ENCODE measurements at regions not wholly inside any gene's neighbourhood (a gene's known extent, or its start where the extent isn't known, plus 50 kb on each side); places are given as distances from the start of the nearest gene placed in this dataset.
"Not testable (repeated sequence)": the region's sequence is repeated elsewhere in the genome, so short reads cannot be mapped to it uniquely, and the experiment has no call there.

DNA sequence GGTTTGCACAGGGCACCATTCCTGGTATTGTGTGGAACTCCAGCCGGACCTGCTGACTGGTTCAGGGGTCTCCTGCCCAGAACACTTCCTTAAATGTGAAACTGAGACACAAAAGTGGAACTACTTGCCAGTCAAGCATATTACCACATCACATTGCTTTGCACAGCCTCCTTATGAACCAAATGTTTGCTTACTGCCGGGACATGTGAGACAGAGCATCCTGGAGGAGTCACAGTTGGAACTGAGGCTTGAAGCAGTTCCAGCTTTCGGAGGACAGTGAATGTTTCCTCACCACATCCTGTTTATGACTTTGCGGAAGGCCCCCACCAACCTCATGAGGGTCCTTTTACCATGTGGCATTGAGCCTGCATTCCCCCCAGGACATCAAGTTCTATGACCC is 105.8 kb upstream of the ARHGAP42 start:
- no peak for DNase-seq (ENCODE audit: low spot score)

- no peak for DNase-seq (ENCODE audit: low spot score)
These were observed 102.7 kb upstream of the ARHGAP42 start for GRCh38 chr11:100584201-100584985.

DNA sequence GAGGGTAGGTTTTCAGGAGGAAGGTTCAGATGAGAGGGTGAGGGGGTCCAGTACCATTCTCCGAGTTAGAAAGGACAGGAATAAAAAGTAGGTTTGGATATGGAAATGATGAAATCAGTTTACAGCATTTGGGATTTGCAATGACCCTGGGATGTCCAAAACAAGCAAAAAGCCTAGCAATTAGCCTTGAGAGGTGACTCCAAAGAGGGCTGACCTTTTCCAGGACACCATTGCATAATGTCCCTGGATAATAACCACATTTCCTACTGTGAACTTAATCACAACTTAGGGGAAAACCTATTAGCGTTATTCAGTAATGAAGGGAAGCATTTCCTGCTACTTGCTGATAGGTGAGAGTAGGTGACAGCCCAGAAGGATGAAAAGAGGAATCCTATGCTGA is 101.4 kb upstream of the ARHGAP42 start:
- no peak for DNase-seq (ENCODE audit: low spot score)

DNA sequence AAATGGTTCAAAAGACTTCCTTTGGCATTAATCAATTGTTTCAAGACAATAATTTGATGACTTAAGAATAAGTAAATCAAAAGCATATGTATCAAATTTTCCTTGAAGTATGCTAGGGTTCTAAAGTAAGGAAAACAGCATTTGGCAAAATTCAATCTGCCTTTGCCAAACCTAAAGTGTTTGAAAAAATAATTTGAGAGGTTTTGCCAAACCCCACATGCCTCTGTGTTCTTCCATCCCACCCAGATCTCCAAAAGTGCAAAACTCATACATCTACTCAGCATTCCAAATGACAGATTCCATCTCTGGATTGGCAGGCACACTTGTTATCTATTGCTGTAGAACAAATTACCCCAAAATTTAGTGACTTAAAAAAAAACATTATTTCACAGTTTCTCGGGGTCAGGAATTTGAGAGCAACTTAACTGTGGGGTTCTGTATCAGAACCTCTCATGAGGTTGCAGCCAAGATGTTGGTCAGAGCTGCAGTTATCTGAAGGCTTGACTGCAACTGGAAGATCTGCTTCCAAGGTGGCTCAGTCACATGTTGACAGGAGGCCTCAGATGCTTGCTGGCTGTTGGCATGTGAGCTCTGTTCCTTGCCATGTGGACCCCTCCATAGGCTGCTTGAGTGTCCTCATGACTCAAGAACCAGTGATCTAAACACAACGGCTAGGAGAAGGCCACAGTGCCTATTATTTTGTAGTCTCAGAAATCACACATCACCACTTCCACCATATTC is 100.6 kb upstream of the ARHGAP42 start:
- DNase-seq (ENCODE audit: low spot score), result no peak

DNA sequence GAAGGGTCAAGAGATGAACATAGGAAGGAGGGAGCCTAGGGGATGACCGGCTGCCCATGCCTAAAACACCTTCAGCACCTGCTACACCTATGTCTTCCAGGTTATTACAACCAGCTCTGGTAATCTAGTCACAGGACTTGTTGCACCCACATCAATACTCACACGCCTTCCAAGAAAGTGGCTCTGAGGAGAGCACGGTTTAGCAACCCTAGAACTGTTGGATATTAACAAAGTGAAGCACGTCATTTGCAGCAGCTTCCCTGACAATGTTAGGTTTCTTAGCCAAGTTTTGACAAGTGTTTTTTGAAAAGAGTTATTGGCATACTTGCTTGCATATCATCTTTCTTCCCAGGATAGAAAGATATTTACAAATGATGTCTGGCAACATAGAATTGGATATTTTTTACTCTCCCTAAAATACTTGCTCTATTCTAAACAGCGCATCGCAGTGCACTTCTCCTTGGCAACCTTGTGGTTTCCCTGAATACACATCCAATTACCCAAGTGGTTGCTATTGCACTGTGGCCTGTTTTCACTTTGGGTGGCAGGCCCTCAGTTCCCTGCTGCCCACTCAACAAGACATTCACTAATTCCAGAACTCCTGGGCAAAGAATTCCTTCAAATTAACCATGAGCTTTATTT is 94.3 kb upstream of the ARHGAP42 start:
- DNase-seq (ENCODE audit: low spot score), result no peak

GRCh38 chr11:100593291-100593690 is 93.8 kb upstream of the ARHGAP42 start:
- DNase-seq (ENCODE audit: low spot score), result no peak

DNA sequence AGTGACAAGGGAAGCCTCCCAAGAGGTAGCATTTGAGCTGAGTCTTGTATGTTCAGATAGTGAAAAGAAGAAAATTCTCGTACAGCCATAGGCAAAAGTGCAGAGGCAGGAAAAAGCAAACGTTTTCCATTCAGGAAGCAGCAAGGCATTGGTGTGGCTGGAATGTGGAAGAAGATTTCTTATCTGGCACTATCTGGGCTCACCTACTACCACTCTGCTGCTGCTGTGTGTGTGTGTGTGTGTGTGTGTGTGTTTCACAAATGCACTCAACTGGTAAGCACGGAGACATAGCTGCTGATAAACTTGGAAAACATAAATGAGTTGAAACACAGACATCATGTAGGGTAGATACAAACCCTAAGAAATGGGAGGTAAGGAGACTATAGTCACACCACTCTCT is 92.8 kb upstream of the ARHGAP42 start:
- DNase-seq (ENCODE audit: low spot score), result no peak

DNA sequence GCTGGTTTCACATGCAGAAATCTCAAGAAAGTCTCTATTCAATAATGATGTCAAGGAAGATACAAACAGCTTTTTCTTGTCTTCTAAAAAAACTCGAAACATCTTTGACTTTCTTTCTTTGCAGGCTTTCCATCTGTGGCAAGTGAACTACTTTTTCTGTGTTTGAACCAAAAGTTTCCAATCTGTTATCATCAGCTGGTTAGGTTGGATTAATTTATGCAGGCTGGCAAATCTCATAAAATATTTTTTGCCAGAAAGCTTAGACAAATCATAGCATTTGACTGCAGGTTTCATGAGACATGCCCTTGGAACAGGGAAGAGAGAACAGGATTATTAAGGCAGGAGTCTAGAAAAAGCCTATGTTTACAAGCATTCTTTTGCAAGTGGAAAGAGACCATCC is 86.1 kb upstream of the ARHGAP42 start:
- DNase-seq (ENCODE audit: low spot score), result no peak

DNA sequence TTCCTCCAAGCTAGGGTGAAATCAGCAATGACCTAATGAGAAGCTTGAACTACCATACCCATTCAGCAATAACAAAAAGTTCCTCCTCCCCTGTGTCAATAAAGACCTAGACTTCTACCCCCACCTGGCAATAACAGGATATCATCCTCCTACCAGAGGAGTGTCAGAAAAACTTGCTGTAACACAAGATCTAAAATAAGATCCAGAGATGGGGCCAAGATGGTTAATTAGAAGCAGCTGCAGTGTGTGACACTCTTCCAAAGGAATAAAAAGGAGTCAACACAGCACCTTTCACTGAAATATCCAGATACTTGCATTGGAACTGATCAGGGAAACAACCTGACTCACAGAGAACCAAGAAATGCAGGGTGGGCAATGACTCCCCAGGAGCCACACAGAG is 84.4 kb upstream of the ARHGAP42 start:
- no peak for DNase-seq (ENCODE audit: low spot score)

- DNase-seq (ENCODE audit: low spot score), result not testable (repeated sequence)
These were observed 79.3 kb upstream of the ARHGAP42 start for GRCh38 chr11:100607761-100608160.

- no peak for DNase-seq (ENCODE audit: low spot score)
These were observed 74.3 kb upstream of the ARHGAP42 start for GRCh38 chr11:100612766-100613165.

GRCh38 chr11:100618914-100619313 is 68.2 kb upstream of the ARHGAP42 start:
- DNase-seq (ENCODE audit: low spot score), result no peak

DNA sequence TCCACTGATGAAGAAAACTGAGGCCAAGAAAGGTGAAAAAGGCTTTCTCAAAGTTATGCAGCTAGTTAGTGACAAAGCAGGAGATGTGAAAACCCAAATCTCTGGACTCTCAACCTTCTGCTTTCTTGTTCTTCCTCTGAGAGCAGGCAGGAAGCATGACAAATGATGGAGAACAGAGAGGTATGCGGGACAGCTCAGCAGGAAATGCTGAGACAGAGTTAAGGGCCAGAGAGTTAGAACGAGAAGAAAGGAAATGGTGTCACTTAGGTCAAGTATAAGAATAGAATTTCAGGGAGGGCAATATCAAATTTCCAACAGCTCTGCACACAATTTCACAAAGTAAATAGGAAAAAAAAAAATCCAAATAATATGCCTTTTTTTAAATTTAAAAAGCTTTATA is 67.6 kb upstream of the ARHGAP42 start:
- no peak for DNase-seq (ENCODE audit: low spot score)

DNA sequence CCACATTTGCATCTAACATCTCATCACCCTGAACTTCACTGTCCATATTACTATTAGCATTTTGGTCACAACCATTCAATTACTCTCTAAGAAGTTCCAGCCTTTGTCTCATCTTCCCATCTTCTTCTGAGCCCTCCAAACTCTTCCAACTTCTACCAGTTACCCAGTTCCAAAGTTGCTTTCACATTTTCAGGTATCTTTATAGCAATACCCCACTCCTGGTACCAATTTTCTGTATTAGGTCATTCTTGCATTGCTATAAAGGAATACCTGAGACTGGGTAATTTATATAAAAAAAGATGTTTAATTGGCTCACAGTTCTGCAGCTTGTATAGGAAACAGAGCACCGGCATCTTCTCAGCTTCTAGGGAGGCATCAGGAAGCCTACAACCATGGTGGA is 64.7 kb upstream of the ARHGAP42 start:
- DNase-seq (ENCODE audit: low spot score), result no peak

GRCh38 chr11:100624346-100624745 is 62.7 kb upstream of the ARHGAP42 start:
- DNase-seq (ENCODE audit: low spot score), result no peak

- DNase-seq (ENCODE audit: low spot score), result no peak
These were observed 62.0 kb upstream of the ARHGAP42 start for GRCh38 chr11:100625041-100625440.

- DNase-seq (ENCODE audit: low spot score), result no peak
These were observed 57.4 kb upstream of the ARHGAP42 start for GRCh38 chr11:100629671-100630070.

GRCh38 chr11:100630898-100631297 is 56.2 kb upstream of the ARHGAP42 start:
- DNase-seq (ENCODE audit: low spot score), result no peak

DNA sequence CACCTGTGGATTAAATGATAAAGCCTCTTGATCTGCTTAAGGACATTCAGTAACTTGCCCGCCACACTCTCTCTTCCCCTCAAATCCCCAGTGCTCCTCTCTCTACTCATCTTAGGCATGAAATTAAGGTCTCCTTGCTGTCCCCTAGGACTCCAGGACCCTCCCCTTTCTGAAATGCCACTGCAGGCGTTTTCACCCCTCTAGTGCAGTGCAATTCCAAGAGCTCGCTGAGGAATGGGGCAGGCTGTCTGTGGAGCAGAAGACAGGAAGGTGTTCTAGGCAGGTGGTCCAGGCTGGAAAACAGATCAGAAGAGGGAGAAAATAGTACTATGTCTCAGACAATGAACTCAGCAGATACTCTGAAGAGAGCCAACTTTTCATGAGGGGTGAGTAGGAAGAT is 55.8 kb upstream of the ARHGAP42 start:
- DNase-seq (ENCODE audit: low spot score), result no peak

- peak; percentile 20 for DNase-seq (ENCODE audit: low spot score)
These were observed 54.1 kb upstream of the ARHGAP42 start for GRCh38 chr11:100632941-100633452.

GRCh38 chr11:100635194-100635593 is 51.9 kb upstream of the ARHGAP42 start:
- no peak for DNase-seq (ENCODE audit: low spot score)

- DNase-seq (ENCODE audit: low spot score), result no peak
These were observed 50.6 kb upstream of the ARHGAP42 start for GRCh38 chr11:100636536-100636935.

Measured in SK-N-DZ (cell line).